ENCODE measurements at regions not wholly inside any gene's neighbourhood (a gene's known extent, or its start where the extent isn't known, plus 50 kb on each side); places are given as distances from the start of the nearest gene placed in this dataset.

- Histone ChIP-seq H3K4me1 (ENCODE audit: control insufficient read depth, insufficient read depth, low read length) (peaks cover 10% of the 10 kb centered on the region), H3K27ac (ENCODE audit: low read length) (no peak overlapping the region), H3K9me3 (ENCODE audit: control insufficient read depth in 2 of 2, low read length in 2 of 2) (no peaks in the 10 kb centered on the region), H3K27me3 (ENCODE audit: control insufficient read depth in 1 of 2, insufficient read depth in 2 of 2, low read length in 2 of 2) (peaks cover 0 to 3% of the 10 kb centered on the region in 2 donors), H3K36me3 (ENCODE audit: control insufficient read depth in 2 of 2, insufficient read depth in 2 of 2, low read length in 2 of 2) (no peaks in the 10 kb centered on the region), H3K4me3 (ENCODE audit: low read length in 2 of 2) (no peak overlapping the region), H3K9ac (ENCODE audit: low read length in 2 of 2) (no peak overlapping the region)
Measured at GRCh38 chr14:53536446-53536845, 383.3 kb upstream of the DDHD1 start.

GRCh38 chr14:53534841-53535240 is 381.7 kb upstream of the DDHD1 start:
- H3K36me3 ChIP-seq (ENCODE audit: control insufficient read depth in 2 of 2, insufficient read depth in 2 of 2, low read length in 2 of 2) = no peaks in the 10 kb centered on the region
- no peak overlapping the region for H3K4me3 ChIP-seq (ENCODE audit: low read length in 2 of 2)
- H3K27ac ChIP-seq (ENCODE audit: low read length) = no peak overlapping the region
- H3K9ac ChIP-seq (ENCODE audit: low read length in 2 of 2) = no peak overlapping the region
- no peaks in the 10 kb centered on the region for H3K9me3 ChIP-seq (ENCODE audit: control insufficient read depth in 2 of 2, low read length in 2 of 2)
- peaks cover 0 to 3% of the 10 kb centered on the region in 2 donors for H3K27me3 ChIP-seq (ENCODE audit: control insufficient read depth in 1 of 2, insufficient read depth in 2 of 2, low read length in 2 of 2)
- H3K4me1 ChIP-seq (ENCODE audit: control insufficient read depth, insufficient read depth, low read length) = peaks cover 7% of the 10 kb centered on the region

- H3K9ac ChIP-seq (ENCODE audit: low read length in 2 of 2) = no peak overlapping the region
- H3K4me3 ChIP-seq (ENCODE audit: low read length in 2 of 2) = no peak overlapping the region
- H3K27ac ChIP-seq (ENCODE audit: low read length) = no peak overlapping the region
- no peaks in the 10 kb centered on the region for H3K36me3 ChIP-seq (ENCODE audit: control insufficient read depth in 2 of 2, insufficient read depth in 2 of 2, low read length in 2 of 2)
- peaks cover 0 to 3% of the 10 kb centered on the region in 2 donors for H3K27me3 ChIP-seq (ENCODE audit: control insufficient read depth in 1 of 2, insufficient read depth in 2 of 2, low read length in 2 of 2)
- H3K9me3 ChIP-seq (ENCODE audit: control insufficient read depth in 2 of 2, low read length in 2 of 2) = no peaks in the 10 kb centered on the region
- H3K4me1 ChIP-seq (ENCODE audit: control insufficient read depth, insufficient read depth, low read length) = peaks cover 7% of the 10 kb centered on the region
Measured at GRCh38 chr14:53533384-53533970, 380.4 kb upstream of the DDHD1 start.

- Histone ChIP-seq H3K9me3 (ENCODE audit: control insufficient read depth in 2 of 2, low read length in 2 of 2) (no peaks in the 10 kb centered on the region), H3K9ac (ENCODE audit: low read length in 2 of 2) (no peak overlapping the region), H3K36me3 (ENCODE audit: control insufficient read depth in 2 of 2, insufficient read depth in 2 of 2, low read length in 2 of 2) (no peaks in the 10 kb centered on the region), H3K27ac (ENCODE audit: low read length) (no peak overlapping the region), H3K4me1 (ENCODE audit: control insufficient read depth, insufficient read depth, low read length) (peaks cover 6% of the 10 kb centered on the region), H3K4me3 (ENCODE audit: low read length in 2 of 2) (no peak overlapping the region), H3K27me3 (ENCODE audit: control insufficient read depth in 1 of 2, insufficient read depth in 2 of 2, low read length in 2 of 2) (peaks cover 0 to 3% of the 10 kb centered on the region in 2 donors)
Measured at GRCh38 chr14:53532853-53533252, 379.7 kb upstream of the DDHD1 start.

- no peaks in the 10 kb centered on the region for H3K36me3 ChIP-seq (ENCODE audit: control insufficient read depth in 2 of 2, insufficient read depth in 2 of 2, low read length in 2 of 2)
- H3K27me3 ChIP-seq (ENCODE audit: control insufficient read depth in 1 of 2, insufficient read depth in 2 of 2, low read length in 2 of 2) = peaks cover 0 to 3% of the 10 kb centered on the region in 2 donors
- no peaks in the 10 kb centered on the region for H3K9me3 ChIP-seq (ENCODE audit: control insufficient read depth in 2 of 2, low read length in 2 of 2)
- H3K4me1 ChIP-seq (ENCODE audit: control insufficient read depth, insufficient read depth, low read length) = no peaks in the 10 kb centered on the region
- no peak overlapping the region for H3K9ac ChIP-seq (ENCODE audit: low read length in 2 of 2)
- no peak overlapping the region for H3K4me3 ChIP-seq (ENCODE audit: low read length in 2 of 2)
- H3K27ac ChIP-seq (ENCODE audit: low read length) = no peak overlapping the region
Measured at GRCh38 chr14:53531730-53532129, 378.6 kb upstream of the DDHD1 start.

- Histone ChIP-seq H3K27ac (ENCODE audit: low read length) (no peak overlapping the region), H3K4me1 (ENCODE audit: control insufficient read depth, insufficient read depth, low read length) (no peaks in the 10 kb centered on the region), H3K9me3 (ENCODE audit: control insufficient read depth in 2 of 2, low read length in 2 of 2) (no peaks in the 10 kb centered on the region), H3K9ac (ENCODE audit: low read length in 2 of 2) (no peak overlapping the region), H3K4me3 (ENCODE audit: low read length in 2 of 2) (no peak overlapping the region), H3K36me3 (ENCODE audit: control insufficient read depth in 2 of 2, insufficient read depth in 2 of 2, low read length in 2 of 2) (no peaks in the 10 kb centered on the region), H3K27me3 (ENCODE audit: control insufficient read depth in 1 of 2, insufficient read depth in 2 of 2, low read length in 2 of 2) (peaks cover 1 to 6% of the 10 kb centered on the region in 2 donors)
Measured at GRCh38 chr14:53531156-53531555, 378.0 kb upstream of the DDHD1 start.

- Histone ChIP-seq H3K36me3 (ENCODE audit: control insufficient read depth in 2 of 2, insufficient read depth in 2 of 2, low read length in 2 of 2) (no peaks in the 10 kb centered on the region), H3K27ac (ENCODE audit: low read length) (no peak overlapping the region), H3K4me3 (ENCODE audit: low read length in 2 of 2) (no peak overlapping the region), H3K9ac (ENCODE audit: low read length in 2 of 2) (no peak overlapping the region), H3K4me1 (ENCODE audit: control insufficient read depth, insufficient read depth, low read length) (no peaks in the 10 kb centered on the region), H3K27me3 (ENCODE audit: control insufficient read depth in 1 of 2, insufficient read depth in 2 of 2, low read length in 2 of 2) (peaks cover 4 to 12% of the 10 kb centered on the region in 2 donors), H3K9me3 (ENCODE audit: control insufficient read depth in 2 of 2, low read length in 2 of 2) (no peaks in the 10 kb centered on the region)
Measured at GRCh38 chr14:53529519-53529918, 376.4 kb upstream of the DDHD1 start.

GRCh38 chr14:53528185-53528671 is 375.1 kb upstream of the DDHD1 start:
- no peak overlapping the region for H3K9ac ChIP-seq (ENCODE audit: low read length in 2 of 2)
- no peaks in the 10 kb centered on the region for H3K4me1 ChIP-seq (ENCODE audit: control insufficient read depth, insufficient read depth, low read length)
- no peaks in the 10 kb centered on the region for H3K9me3 ChIP-seq (ENCODE audit: control insufficient read depth in 2 of 2, low read length in 2 of 2)
- H3K4me3 ChIP-seq (ENCODE audit: low read length in 2 of 2) = no peak overlapping the region
- no peaks in the 10 kb centered on the region for H3K36me3 ChIP-seq (ENCODE audit: control insufficient read depth in 2 of 2, insufficient read depth in 2 of 2, low read length in 2 of 2)
- peaks cover 4 to 12% of the 10 kb centered on the region in 2 donors for H3K27me3 ChIP-seq (ENCODE audit: control insufficient read depth in 1 of 2, insufficient read depth in 2 of 2, low read length in 2 of 2)
- H3K27ac ChIP-seq (ENCODE audit: low read length) = no peak overlapping the region

- H3K4me1 ChIP-seq (ENCODE audit: control insufficient read depth, insufficient read depth, low read length) = no peaks in the 10 kb centered on the region
- no peaks in the 10 kb centered on the region for H3K36me3 ChIP-seq (ENCODE audit: control insufficient read depth in 2 of 2, insufficient read depth in 2 of 2, low read length in 2 of 2)
- peaks cover 4 to 9% of the 10 kb centered on the region in 2 donors for H3K27me3 ChIP-seq (ENCODE audit: control insufficient read depth in 1 of 2, insufficient read depth in 2 of 2, low read length in 2 of 2)
- no peak overlapping the region for H3K9ac ChIP-seq (ENCODE audit: low read length in 2 of 2)
- H3K9me3 ChIP-seq (ENCODE audit: control insufficient read depth in 2 of 2, low read length in 2 of 2) = no peaks in the 10 kb centered on the region
- no peak overlapping the region for H3K27ac ChIP-seq (ENCODE audit: low read length)
- H3K4me3 ChIP-seq (ENCODE audit: low read length in 2 of 2) = no peak overlapping the region
Measured at GRCh38 chr14:53526200-53526599, 373.1 kb upstream of the DDHD1 start.

- no peaks in the 10 kb centered on the region for H3K9me3 ChIP-seq (ENCODE audit: control insufficient read depth in 2 of 2, low read length in 2 of 2)
- H3K9ac ChIP-seq (ENCODE audit: low read length in 2 of 2) = no peak overlapping the region
- H3K4me3 ChIP-seq (ENCODE audit: low read length in 2 of 2) = no peak overlapping the region
- H3K4me1 ChIP-seq (ENCODE audit: control insufficient read depth, insufficient read depth, low read length) = no peaks in the 10 kb centered on the region
- H3K36me3 ChIP-seq (ENCODE audit: control insufficient read depth in 2 of 2, insufficient read depth in 2 of 2, low read length in 2 of 2) = no peaks in the 10 kb centered on the region
- H3K27ac ChIP-seq (ENCODE audit: low read length) = no peak overlapping the region
- peaks cover 4 to 9% of the 10 kb centered on the region in 2 donors for H3K27me3 ChIP-seq (ENCODE audit: control insufficient read depth in 1 of 2, insufficient read depth in 2 of 2, low read length in 2 of 2)
Measured at GRCh38 chr14:53525608-53526007, 372.5 kb upstream of the DDHD1 start.

- Histone ChIP-seq H3K4me1 (ENCODE audit: control insufficient read depth, insufficient read depth, low read length) (no peaks in the 10 kb centered on the region), H3K36me3 (ENCODE audit: control insufficient read depth in 2 of 2, insufficient read depth in 2 of 2, low read length in 2 of 2) (no peaks in the 10 kb centered on the region), H3K9me3 (ENCODE audit: control insufficient read depth in 2 of 2, low read length in 2 of 2) (no peaks in the 10 kb centered on the region), H3K4me3 (ENCODE audit: low read length in 2 of 2) (no peak overlapping the region), H3K9ac (ENCODE audit: low read length in 2 of 2) (no peak overlapping the region), H3K27me3 (ENCODE audit: control insufficient read depth in 1 of 2, insufficient read depth in 2 of 2, low read length in 2 of 2) (peaks cover 4 to 9% of the 10 kb centered on the region in 2 donors), H3K27ac (ENCODE audit: low read length) (no peak overlapping the region)
Measured at GRCh38 chr14:53524391-53524790, 371.3 kb upstream of the DDHD1 start.
